Naive thymus-derived CD8-positive, alpha-beta T cell (primary cell): ENCODE measurements at regions not wholly inside any gene's neighbourhood (a gene's known extent, or its start where the extent isn't known, plus 50 kb on each side); places are given as distances from the start of the nearest gene placed in this dataset.

ENCODE experiments used
- ATAC-seq, 2 donors: fragments of 150-1000 bp; cut with Tn5 transposase in 1 of 2; sonication (Bioruptor Pico), chemical (Tn5 transposase) in 1 of 2; 1 replicate in 1 of 2; 2 replicates in 1 of 2; pipeline ENCODE4 v1.10.0; 2021; ENCODE audit warnings: mild to moderate bottlenecking in 2 of 2, moderate library complexity in 2 of 2
- POLR2A ChIA-PET: fragments of 350-600 bp; sonication (Branson Sonifier 250); formaldehyde crosslinking; loops from one replicate; lab custom pipeline; 2021; ENCODE audit warnings: antibody characterized with exemption; lab: Charles Lee
- DNase-seq, 10 donors: peaks; one replicate each; pipeline versions ENCODE4 v3.0.0 to v3.0.0-alpha.2; 2020 to 2022
- H3K27ac Mint-ChIP-seq, 10 donors: one replicate each; pipeline ENCODE4 v1.8.0; 2020 to 2022; ENCODE audit warnings: mild to moderate bottlenecking in 10 of 10, mixed read lengths in 10 of 10, moderate library complexity in 4 of 10, inconsistent platforms in 1 of 10
- H3K27me3 Mint-ChIP-seq, 5 donors: one replicate each; pipeline ENCODE4 v1.8.0; 2021 to 2022; ENCODE audit warnings: mixed read lengths in 5 of 5
- H3K36me3 Mint-ChIP-seq, 3 donors: one replicate each; pipeline ENCODE4 v1.8.0; 2020 to 2022; ENCODE audit warnings: mixed read lengths in 3 of 3, mild to moderate bottlenecking in 2 of 3, inconsistent platforms in 1 of 3
- H3K4me1 Mint-ChIP-seq, 4 donors: one replicate each; pipeline ENCODE4 v1.8.0; 2021 to 2022; ENCODE audit warnings: mixed read lengths in 4 of 4
- H3K4me3 Mint-ChIP-seq, 10 donors: one replicate each; pipeline ENCODE4 v1.8.0; 2020 to 2022; ENCODE audit warnings: mild to moderate bottlenecking in 10 of 10, mixed read lengths in 10 of 10, moderate library complexity in 6 of 10, inconsistent platforms in 1 of 10
- H3K9me3 Mint-ChIP-seq, 9 donors: one replicate each; pipeline ENCODE4 v1.8.0; 2020 to 2022; ENCODE audit warnings: mixed read lengths in 9 of 9, mild to moderate bottlenecking in 3 of 9, inconsistent platforms in 1 of 9, moderate library complexity in 1 of 9

GRCh38 chr12:19882346-19882745, 443.1 kb downstream of the AEBP2 start:
- H3K27ac Mint-ChIP-seq = no peak overlapping the region
- peaks cover 0 to 8% (median 0%) of the 10 kb centered on the region in 9 donors for H3K9me3 Mint-ChIP-seq
- POLR2A ChIA-PET = no interaction called here
- H3K36me3 Mint-ChIP-seq = peaks cover 0 to 4% (median 0%) of the 10 kb centered on the region in 3 donors
- DNase-seq = no peak
- no peak for ATAC-seq
- no peak overlapping the region for H3K4me3 Mint-ChIP-seq
- peaks cover 0 to 2% (median 0%) of the 10 kb centered on the region in 5 donors for H3K27me3 Mint-ChIP-seq
- H3K4me1 Mint-ChIP-seq = no peaks in the 10 kb centered on the region

- Mint-ChIP-seq H3K27me3 (peaks cover 0 to 2% (median 0%) of the 10 kb centered on the region in 5 donors), H3K27ac (no peak overlapping the region), H3K36me3 (peaks cover 0 to 4% (median 0%) of the 10 kb centered on the region in 3 donors), H3K4me3 (no peak overlapping the region), H3K9me3 (peaks cover 0 to 8% (median 0%) of the 10 kb centered on the region in 9 donors), H3K4me1 (no peaks in the 10 kb centered on the region)
- POLR2A ChIA-PET = no interaction called here
- no peak for DNase-seq
- no peak for ATAC-seq
These were observed 444.8 kb downstream of the AEBP2 start for GRCh38 chr12:19884021-19884492.

- Mint-ChIP-seq H3K36me3 (peaks cover 0 to 4% (median 0%) of the 10 kb centered on the region in 3 donors), H3K4me1 (no peaks in the 10 kb centered on the region), H3K9me3 (peaks cover 0 to 8% (median 0%) of the 10 kb centered on the region in 9 donors), H3K27me3 (peaks cover 0 to 2% (median 0%) of the 10 kb centered on the region in 5 donors), H3K27ac (no peak overlapping the region), H3K4me3 (no peak overlapping the region)
- POLR2A ChIA-PET = no interaction called here
- ATAC-seq (no peak), DNase-seq (no peak)
These were observed 446.0 kb downstream of the AEBP2 start for GRCh38 chr12:19885093-19885812.

- H3K9me3 Mint-ChIP-seq = peaks cover 0 to 5% (median 0%) of the 10 kb centered on the region in 9 donors
- no peak overlapping the region for H3K4me3 Mint-ChIP-seq
- POLR2A ChIA-PET = no interaction called here
These were observed 446.8 kb downstream of the AEBP2 start for GRCh38 chr12:19886065-19886464.

GRCh38 chr12:19886639-19887064, 447.4 kb downstream of the AEBP2 start:
- no peaks in the 10 kb centered on the region for H3K4me1 Mint-ChIP-seq
- H3K9me3 Mint-ChIP-seq = peaks cover 0 to 5% (median 0%) of the 10 kb centered on the region in 9 donors
- POLR2A ChIA-PET = no interaction called here

More at GRCh38 chr12:19886065-19886464, 446.8 kb downstream of the AEBP2 start:
- Mint-ChIP-seq H3K4me1 (no peaks in the 10 kb centered on the region), H3K36me3 (peaks cover 0 to 4% (median 0%) of the 10 kb centered on the region in 3 donors), H3K27ac (no peak overlapping the region), H3K27me3 (no peaks in the 10 kb centered on the region)
- no peak for ATAC-seq
- DNase-seq = no peak

GRCh38 chr12:19890024-19890423, 450.7 kb downstream of the AEBP2 start:
- Mint-ChIP-seq H3K9me3 (no peaks in the 10 kb centered on the region), H3K4me3 (no peak overlapping the region), H3K27me3 (peaks cover 0 to 3% (median 0%) of the 10 kb centered on the region in 5 donors), H3K27ac (no peak overlapping the region), H3K4me1 (peaks cover 0 to 2% (median 0%) of the 10 kb centered on the region in 4 donors), H3K36me3 (peaks cover 0 to 4% (median 0%) of the 10 kb centered on the region in 3 donors)
- DNase-seq = no peak
- no peak for ATAC-seq
- POLR2A ChIA-PET = no interaction called here

More at GRCh38 chr12:19886639-19887064, 447.4 kb downstream of the AEBP2 start:
- no peaks in the 10 kb centered on the region for H3K27me3 Mint-ChIP-seq
- ATAC-seq (no peak), DNase-seq (no peak)
- H3K27ac Mint-ChIP-seq = no peak overlapping the region
- H3K4me3 Mint-ChIP-seq = no peak overlapping the region
- H3K36me3 Mint-ChIP-seq = peaks cover 0 to 4% (median 0%) of the 10 kb centered on the region in 3 donors

- Mint-ChIP-seq H3K9me3 (no peaks in the 10 kb centered on the region), H3K4me3 (no peak overlapping the region), H3K27me3 (peaks cover 0 to 10% (median 0%) of the 10 kb centered on the region in 5 donors), H3K4me1 (peaks cover 0 to 2% (median 0%) of the 10 kb centered on the region in 4 donors), H3K36me3 (no peaks in the 10 kb centered on the region), H3K27ac (no peak overlapping the region)
- no peak for DNase-seq
- POLR2A ChIA-PET = no interaction called here
- no peak for ATAC-seq
These were observed 452.8 kb downstream of the AEBP2 start for GRCh38 chr12:19891936-19892591.

GRCh38 chr12:19893514-19893913, 454.2 kb downstream of the AEBP2 start:
- peak in 1 of 10 donors; percentile 0 for DNase-seq
- POLR2A ChIA-PET = interaction anchor here (0.6 kb wide), 1 partner anchor 408 kb away, joined by 4 read pairs; no protein-coding TSS in a partner anchor
- no peak for ATAC-seq
- no peaks in the 10 kb centered on the region for H3K9me3 Mint-ChIP-seq
- peaks cover 0 to 10% (median 0%) of the 10 kb centered on the region in 5 donors for H3K27me3 Mint-ChIP-seq
- no peaks in the 10 kb centered on the region for H3K36me3 Mint-ChIP-seq
- H3K4me3 Mint-ChIP-seq = no peak overlapping the region
- peaks cover 0 to 2% (median 0%) of the 10 kb centered on the region in 4 donors for H3K4me1 Mint-ChIP-seq
- no peak overlapping the region for H3K27ac Mint-ChIP-seq

- no peak for DNase-seq
- H3K27ac Mint-ChIP-seq = no peak overlapping the region
- H3K36me3 Mint-ChIP-seq = no peaks in the 10 kb centered on the region
- ATAC-seq = no peak
- no peak overlapping the region for H3K4me3 Mint-ChIP-seq
- no peaks in the 10 kb centered on the region for H3K9me3 Mint-ChIP-seq
- H3K27me3 Mint-ChIP-seq = peaks cover 0 to 10% (median 0%) of the 10 kb centered on the region in 5 donors
- H3K4me1 Mint-ChIP-seq = peaks cover 0 to 2% (median 0%) of the 10 kb centered on the region in 4 donors
- POLR2A ChIA-PET = no interaction called here
These were observed 454.8 kb downstream of the AEBP2 start for GRCh38 chr12:19894050-19894449.

- no peak for DNase-seq
- ATAC-seq = no peak
These were observed 455.5 kb downstream of the AEBP2 start for GRCh38 chr12:19894803-19895202.

GRCh38 chr12:19895246-19896020, 456.1 kb downstream of the AEBP2 start:
- POLR2A ChIA-PET = no interaction called here
- Mint-ChIP-seq H3K36me3 (no peaks in the 10 kb centered on the region), H3K27ac (no peak overlapping the region), H3K27me3 (peaks cover 0 to 10% (median 0%) of the 10 kb centered on the region in 5 donors), H3K4me3 (no peak overlapping the region), H3K4me1 (peaks cover 0 to 2% (median 0%) of the 10 kb centered on the region in 4 donors), H3K9me3 (peaks cover 0 to 2% (median 0%) of the 10 kb centered on the region in 9 donors)
- DNase-seq = no peak
- ATAC-seq = no peak

More at GRCh38 chr12:19894803-19895202, 455.5 kb downstream of the AEBP2 start:
- POLR2A ChIA-PET = no interaction called here
- peaks cover 0 to 2% (median 0%) of the 10 kb centered on the region in 4 donors for H3K4me1 Mint-ChIP-seq
- peaks cover 0 to 10% (median 0%) of the 10 kb centered on the region in 5 donors for H3K27me3 Mint-ChIP-seq
- H3K27ac Mint-ChIP-seq = no peak overlapping the region
- H3K4me3 Mint-ChIP-seq = no peak overlapping the region
- H3K36me3 Mint-ChIP-seq = no peaks in the 10 kb centered on the region
- no peaks in the 10 kb centered on the region for H3K9me3 Mint-ChIP-seq

- POLR2A ChIA-PET = no interaction called here
- Mint-ChIP-seq H3K9me3 (peaks cover 0 to 4% (median 0%) of the 10 kb centered on the region in 9 donors), H3K4me1 (peaks cover 0 to 2% (median 0%) of the 10 kb centered on the region in 4 donors), H3K27ac (no peak overlapping the region), H3K27me3 (peaks cover 0 to 10% (median 0%) of the 10 kb centered on the region in 5 donors), H3K4me3 (no peak overlapping the region), H3K36me3 (no peaks in the 10 kb centered on the region)
- no peak for DNase-seq
- no peak for ATAC-seq
These were observed 456.7 kb downstream of the AEBP2 start for GRCh38 chr12:19896041-19896440.
